Uterus (tissue), 3 donors: ENCODE measurements at regions not wholly inside any gene's neighbourhood (a gene's known extent, or its start where the extent isn't known, plus 50 kb on each side); places are given as distances from the start of the nearest gene placed in this dataset.
"Not testable (repeated sequence)": the region's sequence is repeated elsewhere in the genome, so short reads cannot be mapped to it uniquely, and the experiment has no call there.

Experiments
- DNase-seq, 2 donors: peaks; one replicate each; pipeline ENCODE4 v3.0.0-alpha.2; 2019 to 2020
- H3K27ac ChIP-seq, 2 donors: fragments of 200-600 bp; sonication (generic); 1 replicate in 1 of 2; 2 replicates in 1 of 2; pipeline ENCODE4 v1.5.1; 2016 to 2018
- H3K27me3 ChIP-seq, 2 donors: fragments of 200-600 bp; sonication (generic); one replicate each; pipeline ENCODE4 v1.5.1; 2018 to 2019; ENCODE audit warnings: control low read depth in 1 of 2
- H3K36me3 ChIP-seq, 2 donors: fragments of 200-600 bp; sonication (generic); one replicate each; pipeline ENCODE4 v1.5.1; 2019; ENCODE audit warnings: control low read depth in 1 of 2
- H3K4me1 ChIP-seq, 2 donors: fragments of 200-600 bp; sonication (generic); one replicate each; pipeline ENCODE4 v1.5.1; 2018 to 2019; ENCODE audit warnings: control low read depth in 1 of 2
- H3K4me3 ChIP-seq, 2 donors: fragments of 200-600 bp; sonication (generic); 1 replicate in 1 of 2; 2 replicates in 1 of 2; pipeline ENCODE4 v1.5.1; 2018 to 2019; ENCODE audit warnings: mild to moderate bottlenecking in 1 of 2
- H3K9me3 ChIP-seq, 2 donors: fragments of 200-600 bp; sonication (generic); one replicate each; pipeline ENCODE4 v1.5.1; 2019; ENCODE audit warnings: control low read depth in 1 of 2
- POLR2A ChIP-seq, 2 donors: fragments of 450-650 bp; IDR thresholded peaks; one replicate each; pipeline ENCODE4 v1.6.1; 2016; ENCODE audit warnings: antibody characterized with exemption in 2 of 2, mild to moderate bottlenecking in 1 of 2, moderate library complexity in 1 of 2
- intact Hi-C: fragments of 100-400 bp; cut with DNase I; formaldehyde crosslinking; loops from one replicate; pipeline ENCODE4 v1.15.1; 2023; ENCODE audit warnings: low total_unique reads
- TF ChIP-seq, protein P1 (sequence below), 4 experiments: fragments of 200-600 bp in 2 of 4; fragments of 450-650 bp in 2 of 4; sonication (generic) in 2 of 4; IDR thresholded peaks; one replicate each; pipeline ENCODE4 v1.5.1; 2016 to 2019; ENCODE audit warnings: antibody characterized with exemption in 4 of 4, mild to moderate bottlenecking in 2 of 4, moderate library complexity in 1 of 4
- donor health status: DM: yes; HTN: yes; CAD: no.

DNA sequence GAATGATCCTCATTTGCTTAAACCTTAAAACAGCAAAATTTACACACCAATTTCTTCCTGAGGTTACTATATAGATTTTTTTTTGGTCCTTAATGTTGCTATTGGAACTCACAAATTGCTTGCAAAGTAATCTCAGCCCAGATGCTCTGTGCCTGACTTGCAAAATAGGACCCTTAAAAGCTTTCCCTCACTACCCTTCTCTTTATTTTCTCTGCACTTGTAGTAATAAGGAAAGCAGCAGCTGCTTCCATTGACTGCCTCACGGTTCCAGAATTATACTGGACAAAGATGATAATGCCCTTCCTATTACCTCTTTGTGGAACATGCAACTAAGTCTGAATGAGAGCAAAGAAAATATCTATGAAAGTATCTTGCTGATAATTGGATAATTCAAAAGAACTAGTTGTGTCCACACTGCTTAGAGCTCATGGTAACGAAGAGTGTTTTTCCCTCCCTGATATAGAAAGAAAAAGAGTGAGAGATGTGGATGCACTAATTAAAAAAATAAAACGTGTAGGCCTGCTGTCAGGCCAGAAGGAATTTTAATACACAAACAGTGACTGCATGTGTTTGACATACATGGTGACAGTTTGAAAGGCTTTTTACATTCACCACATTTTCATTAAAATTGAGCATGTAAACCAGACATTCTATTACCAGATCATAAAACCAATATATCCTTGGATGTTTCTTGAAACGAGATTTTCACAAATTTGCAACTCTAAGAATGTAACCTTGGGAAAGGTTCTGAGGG is 783.1 kb downstream of the GBE1 start:
- Histone ChIP-seq H3K36me3 (no peaks in the 10 kb centered on the region), H3K4me1 (no peaks in the 10 kb centered on the region), H3K27ac (no peak overlapping the region), H3K9me3 (no peaks in the 10 kb centered on the region), H3K27me3 (no peaks in the 10 kb centered on the region), H3K4me3 (no peak overlapping the region)
- intact Hi-C loops: no loop called here
- no peak for DNase-seq
- no peak for TF ChIP-seq POLR2A (IDR thresholded peaks at IDR 0.05)
- TF ChIP-seq, protein P1, sequence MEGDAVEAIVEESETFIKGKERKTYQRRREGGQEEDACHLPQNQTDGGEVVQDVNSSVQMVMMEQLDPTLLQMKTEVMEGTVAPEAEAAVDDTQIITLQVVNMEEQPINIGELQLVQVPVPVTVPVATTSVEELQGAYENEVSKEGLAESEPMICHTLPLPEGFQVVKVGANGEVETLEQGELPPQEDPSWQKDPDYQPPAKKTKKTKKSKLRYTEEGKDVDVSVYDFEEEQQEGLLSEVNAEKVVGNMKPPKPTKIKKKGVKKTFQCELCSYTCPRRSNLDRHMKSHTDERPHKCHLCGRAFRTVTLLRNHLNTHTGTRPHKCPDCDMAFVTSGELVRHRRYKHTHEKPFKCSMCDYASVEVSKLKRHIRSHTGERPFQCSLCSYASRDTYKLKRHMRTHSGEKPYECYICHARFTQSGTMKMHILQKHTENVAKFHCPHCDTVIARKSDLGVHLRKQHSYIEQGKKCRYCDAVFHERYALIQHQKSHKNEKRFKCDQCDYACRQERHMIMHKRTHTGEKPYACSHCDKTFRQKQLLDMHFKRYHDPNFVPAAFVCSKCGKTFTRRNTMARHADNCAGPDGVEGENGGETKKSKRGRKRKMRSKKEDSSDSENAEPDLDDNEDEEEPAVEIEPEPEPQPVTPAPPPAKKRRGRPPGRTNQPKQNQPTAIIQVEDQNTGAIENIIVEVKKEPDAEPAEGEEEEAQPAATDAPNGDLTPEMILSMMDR (IDR thresholded peaks at IDR 0.05): no peak

DNA sequence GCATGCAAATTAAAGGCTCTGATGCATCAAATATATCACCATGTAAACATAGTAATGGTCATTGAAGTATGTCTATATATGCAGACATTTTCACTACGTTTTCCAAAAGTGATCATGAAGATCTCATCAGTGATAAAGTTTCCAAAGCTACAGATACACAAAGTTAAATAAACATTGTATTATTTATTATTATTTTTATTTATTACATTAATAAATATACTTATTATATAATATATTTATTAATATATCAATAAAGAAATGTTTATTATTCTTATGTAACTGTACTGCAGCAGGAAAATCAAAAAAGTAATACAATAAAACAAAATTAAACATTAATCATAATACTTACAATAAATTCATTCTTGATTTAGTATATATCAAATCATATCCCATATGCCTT is 791.2 kb downstream of the GBE1 start:
- H3K27ac ChIP-seq: no peak overlapping the region
- H3K9me3 ChIP-seq: no peaks in the 10 kb centered on the region
- DNase-seq: no peak
- TF ChIP-seq, protein P1 (IDR thresholded peaks at IDR 0.05): no peak
- TF ChIP-seq POLR2A (IDR thresholded peaks at IDR 0.05): no peak
- no peaks in the 10 kb centered on the region for H3K4me1 ChIP-seq
- H3K4me3 ChIP-seq: no peak overlapping the region
- no peaks in the 10 kb centered on the region for H3K36me3 ChIP-seq
- no peaks in the 10 kb centered on the region for H3K27me3 ChIP-seq
- intact Hi-C loops: no loop called here

DNA sequence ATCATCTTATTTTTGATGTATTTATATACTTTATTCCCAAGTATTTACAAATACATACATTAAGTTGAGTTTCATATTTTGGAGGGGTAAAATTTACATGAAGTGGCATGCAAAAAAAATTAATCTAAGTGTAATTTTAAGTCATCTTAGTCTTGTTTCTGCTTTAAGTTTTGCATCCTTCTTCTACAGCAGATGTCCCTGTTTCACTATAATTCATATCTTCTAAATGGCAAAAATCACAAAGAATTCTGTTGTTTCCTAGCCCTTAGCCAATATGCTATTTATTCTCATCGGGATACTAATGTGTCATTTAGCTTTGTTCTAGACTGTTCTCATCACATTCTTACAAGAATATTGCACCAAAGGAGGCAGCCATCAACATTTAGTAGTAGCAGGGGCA is 831.9 kb downstream of the GBE1 start:
- no peaks in the 10 kb centered on the region for H3K27me3 ChIP-seq
- H3K9me3 ChIP-seq: no peaks in the 10 kb centered on the region
- intact Hi-C loops: no loop called here
- TF ChIP-seq, protein P1 (IDR thresholded peaks at IDR 0.05): no peak
- TF ChIP-seq POLR2A (IDR thresholded peaks at IDR 0.05): no peak
- no peaks in the 10 kb centered on the region for H3K4me1 ChIP-seq
- no peak overlapping the region for H3K4me3 ChIP-seq
- H3K27ac ChIP-seq: no peak overlapping the region
- DNase-seq: no peak
- no peaks in the 10 kb centered on the region for H3K36me3 ChIP-seq

DNA sequence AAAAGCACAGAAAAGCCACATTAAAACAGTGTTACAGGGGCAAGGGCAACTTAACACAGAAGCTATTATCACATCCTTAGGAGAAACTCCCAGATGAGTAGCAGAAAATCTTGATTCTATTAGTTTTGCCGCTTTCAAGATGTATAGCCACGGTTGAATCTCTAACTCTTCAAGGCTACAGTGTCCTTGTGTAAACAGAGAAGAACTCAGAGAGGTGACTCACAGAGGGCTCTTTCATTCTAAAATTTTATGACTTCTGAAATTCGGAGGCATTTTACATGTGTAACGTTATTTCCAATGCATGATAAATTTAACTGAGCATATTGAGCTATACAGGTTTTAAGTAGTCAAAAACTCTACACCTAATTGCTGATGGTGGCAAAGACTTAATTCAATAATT is 846.6 kb downstream of the GBE1 start:
- H3K36me3 ChIP-seq: no peaks in the 10 kb centered on the region
- intact Hi-C loops: no loop called here
- no peaks in the 10 kb centered on the region for H3K9me3 ChIP-seq
- no peak for DNase-seq
- H3K4me3 ChIP-seq: no peak overlapping the region
- H3K4me1 ChIP-seq: no peaks in the 10 kb centered on the region
- no peak overlapping the region for H3K27ac ChIP-seq
- TF ChIP-seq, protein P1 (IDR thresholded peaks at IDR 0.05): no peak
- no peak for TF ChIP-seq POLR2A (IDR thresholded peaks at IDR 0.05)
- no peaks in the 10 kb centered on the region for H3K27me3 ChIP-seq

DNA sequence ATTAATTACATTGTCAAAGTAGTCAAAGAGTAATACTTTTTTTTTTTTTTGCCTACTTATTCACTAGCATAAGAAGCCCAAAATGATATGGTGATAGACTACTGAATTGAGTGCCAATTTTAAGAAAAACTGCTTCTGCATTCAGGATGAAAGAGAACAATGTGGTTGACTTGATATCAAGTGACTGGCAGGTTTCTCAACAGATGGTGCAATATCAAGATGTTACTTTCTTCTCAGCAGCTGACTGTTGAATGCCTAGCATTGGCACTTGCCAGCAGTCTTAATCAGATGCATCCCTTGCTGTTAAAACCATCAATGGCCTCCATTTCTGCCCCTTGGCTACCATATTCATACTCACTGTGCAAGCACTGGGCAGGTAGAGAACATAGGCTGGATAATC is 863.2 kb downstream of the GBE1 start:
- DNase-seq: no peak
- TF ChIP-seq, protein P1 (IDR thresholded peaks at IDR 0.05): no peak
- no peak for TF ChIP-seq POLR2A (IDR thresholded peaks at IDR 0.05)
- Histone ChIP-seq H3K4me3 (no peak overlapping the region), H3K27me3 (no peaks in the 10 kb centered on the region), H3K9me3 (no peaks in the 10 kb centered on the region), H3K27ac (no peak overlapping the region), H3K4me1 (no peaks in the 10 kb centered on the region), H3K36me3 (no peaks in the 10 kb centered on the region)
- intact Hi-C loops: no loop called here

DNA sequence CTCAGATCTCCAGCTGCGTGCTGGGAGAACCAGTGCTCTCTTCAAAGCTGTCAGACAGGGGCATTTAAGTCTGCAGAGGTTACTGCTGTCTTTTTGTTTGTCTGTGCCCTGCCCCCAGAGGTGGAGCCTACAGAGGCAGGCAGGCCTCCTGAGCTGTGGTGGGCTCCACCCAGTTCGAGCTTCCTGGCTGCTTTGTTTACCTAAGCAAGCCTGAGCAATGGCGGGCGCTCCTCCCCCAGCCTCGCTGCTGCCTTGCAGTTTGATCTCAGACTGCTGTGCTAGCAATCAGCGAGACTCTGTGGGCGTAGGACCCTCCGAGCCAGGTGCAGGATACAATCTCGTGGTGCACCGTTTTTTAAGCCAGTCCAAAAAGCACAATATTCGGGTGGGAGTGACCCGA is 864.4 kb downstream of the GBE1 start:
- DNase-seq, intact Hi-C loops, H3K27ac ChIP-seq, H3K4me3 ChIP-seq, H3K36me3 ChIP-seq, H3K4me1 ChIP-seq, H3K27me3 ChIP-seq, H3K9me3 ChIP-seq: not testable (repeated sequence)
